NCI-H1694 (cell line): ENCODE measurements at regions not wholly inside any gene's neighbourhood (a gene's known extent, or its start where the extent isn't known, plus 50 kb on each side); places are given as distances from the start of the nearest gene placed in this dataset.

Source experiments
- DNase-seq: peaks from one replicate; lab custom pipeline; 2025; lab: John Stamatoyannopoulos, UW

- no peak for DNase-seq
Observed at GRCh38 chr6:138608896-138609295, 109.6 kb upstream of the NHSL1 start.

GRCh38 chr6:138609801-138610430 lies 110.6 kb upstream of the NHSL1 start:
- DNase-seq, result no peak

GRCh38 chr6:138610816-138611215 lies 111.5 kb upstream of the NHSL1 start:
- no peak for DNase-seq

GRCh38 chr6:138614151-138614550 lies 114.9 kb upstream of the NHSL1 start:
- no peak for DNase-seq

GRCh38 chr6:138618168-138618567 lies 118.9 kb upstream of the NHSL1 start:
- DNase-seq, result no peak

- no peak for DNase-seq
Observed at GRCh38 chr6:138620630-138621029, 121.3 kb upstream of the NHSL1 start.

GRCh38 chr6:138622967-138623366 lies 123.7 kb upstream of the NHSL1 start:
- no peak for DNase-seq

- DNase-seq, result no peak
Observed at GRCh38 chr6:138631566-138631965, 132.3 kb upstream of the NHSL1 start.

- no peak for DNase-seq
Observed at GRCh38 chr6:138637822-138638221, 135.7 kb upstream of the CCDC28A start.

- no peak for DNase-seq
Observed at GRCh38 chr6:138638604-138639003, 135.0 kb upstream of the CCDC28A start.

GRCh38 chr6:138640028-138640427 lies 133.5 kb upstream of the CCDC28A start:
- DNase-seq, result no peak

- no peak for DNase-seq
Observed at GRCh38 chr6:138643210-138643609, 130.4 kb upstream of the CCDC28A start.

GRCh38 chr6:138645976-138646640 lies 127.5 kb upstream of the CCDC28A start:
- DNase-seq, result no peak

- DNase-seq, result no peak
Observed at GRCh38 chr6:138647006-138647405, 126.6 kb upstream of the CCDC28A start.

- DNase-seq, result no peak
Observed at GRCh38 chr6:138648127-138648526, 125.4 kb upstream of the CCDC28A start.

GRCh38 chr6:138651491-138651890 lies 122.1 kb upstream of the CCDC28A start:
- no peak for DNase-seq

GRCh38 chr6:138652824-138653223 lies 120.7 kb upstream of the CCDC28A start:
- DNase-seq, result no peak

- DNase-seq, result no peak
Observed at GRCh38 chr6:138653435-138653834, 120.1 kb upstream of the CCDC28A start.

GRCh38 chr6:138654715-138655634 lies 118.6 kb upstream of the CCDC28A start:
- DNase-seq, result no peak

- no peak for DNase-seq
Observed at GRCh38 chr6:138655828-138656227, 117.7 kb upstream of the CCDC28A start.

- DNase-seq, result no peak
Observed at GRCh38 chr6:138656364-138657064, 117.1 kb upstream of the CCDC28A start.

GRCh38 chr6:138657065-138657425 lies 116.5 kb upstream of the CCDC28A start:
- no peak for DNase-seq
